H1 (cell line): ENCODE measurements at regions not wholly inside any gene's neighbourhood (a gene's known extent, or its start where the extent isn't known, plus 50 kb on each side); places are given as distances from the start of the nearest gene placed in this dataset.

Experiments used
- CTCF ChIA-PET: fragments of 300-600 bp; sonication (Branson Sonifier 250); formaldehyde crosslinking; loops from one replicate; lab custom pipeline; 2021; ENCODE audit not compliant: partially characterized antibody; lab: Charles Lee
- POLR2A ChIA-PET: fragments of 300-600 bp; sonication (Branson Sonifier 250); formaldehyde crosslinking; loops from one replicate; lab custom pipeline; 2021; ENCODE audit warnings: inconsistent platforms; ENCODE audit not compliant: partially characterized antibody; lab: Charles Lee
- DNase-seq, 2 experiments: peaks; one replicate each; pipeline versions ENCODE4 v3.0.0 to v3.0.0-alpha.2; 2010 to 2022; ENCODE audit warnings: low spot score in 2 of 2, low read depth in 1 of 2, mixed read lengths in 1 of 2
- FAIRE-seq: peaks from 2 replicates; lab custom pipeline; 2011; peaks lifted over from hg19 to GRCh38; lab: Jason Lieb, UNC
- H2AFZ ChIP-seq: 2 replicates; pipeline ENCODE4 v1.8.1; 2012; ENCODE audit warnings: low read length, inconsistent platforms
- H2AK5ac ChIP-seq: 2 replicates; pipeline ENCODE4 v1.6.1; 2013; ENCODE audit warnings: low read depth, low read length
- H2BK120ac ChIP-seq: replicated peaks from 2 replicates; pipeline ENCODE3; 2013; ENCODE audit warnings: low read depth, low read length, inconsistent platforms
- H2BK12ac ChIP-seq: 2 replicates; pipeline ENCODE4 v1.6.1; 2013; ENCODE audit warnings: low read depth, low read length
- H2BK15ac ChIP-seq: 2 replicates; pipeline ENCODE4 v1.6.1; 2013; ENCODE audit warnings: low read length
- H2BK20ac ChIP-seq: 2 replicates; pipeline ENCODE4 v1.6.1; 2013; ENCODE audit warnings: low read length
- H2BK5ac ChIP-seq: 2 replicates; pipeline ENCODE4 v1.6.1; 2013; ENCODE audit warnings: low read depth, low read length
- H3K14ac ChIP-seq: 2 replicates; pipeline ENCODE4 v1.6.1; 2013; ENCODE audit warnings: inconsistent platforms; ENCODE audit not compliant: insufficient read length
- H3K18ac ChIP-seq: 2 replicates; pipeline ENCODE4 v1.6.1; 2013; ENCODE audit warnings: low read length; ENCODE audit errors: extremely low read depth
- H3K23ac ChIP-seq: 2 replicates; pipeline ENCODE4 v1.6.1; 2013; ENCODE audit warnings: inconsistent platforms; ENCODE audit not compliant: insufficient read length
- H3K23me2 ChIP-seq: 2 replicates; pipeline ENCODE4 v1.6.1; 2013; ENCODE audit warnings: low read depth, low read length
- H3K27ac ChIP-seq: 2 replicates; pipeline ENCODE4 v1.6.1; 2011; ENCODE audit warnings: low read depth, low read length, inconsistent platforms
- H3K27me3 ChIP-seq, 4 experiments: replicated peaks in 1 of 4; 1 replicate in 1 of 4; 2 replicates in 3 of 4; pipeline versions ENCODE4 v1.6.1 to v1.8.1; 2011 to 2013; ENCODE audit warnings: low read length in 3 of 4, mild to moderate bottlenecking in 3 of 4, inconsistent platforms in 2 of 4, mixed read lengths in 2 of 4, moderate library complexity in 1 of 4; ENCODE audit not compliant: control insufficient read depth in 3 of 4, insufficient read depth in 3 of 4; ENCODE audit errors: extremely low read depth in 1 of 4
- H3K36me3 ChIP-seq, 4 experiments: 2 replicates each; pipeline versions ENCODE4 v1.6.1 to v1.8.1; 2011 to 2013; ENCODE audit warnings: mild to moderate bottlenecking in 4 of 4, low read length in 3 of 4, moderate library complexity in 2 of 4, control low read depth in 1 of 4, inconsistent platforms in 1 of 4; ENCODE audit not compliant: insufficient read depth in 4 of 4, control insufficient read depth in 2 of 4
- H3K4ac ChIP-seq: replicated peaks from 2 replicates; pipeline ENCODE3; 2013; ENCODE audit warnings: low read length, low read depth, mixed read lengths, inconsistent platforms; ENCODE audit not compliant: insufficient read length
- H3K4me1 ChIP-seq, 4 experiments: replicated peaks in 1 of 4; 1 replicate in 1 of 4; 2 replicates in 3 of 4; pipeline versions ENCODE4 v1.6.1 to v1.8.1; 2011 to 2013; ENCODE audit warnings: low read length in 3 of 4, inconsistent platforms in 2 of 4, mixed read lengths in 1 of 4; ENCODE audit not compliant: insufficient read depth in 4 of 4, control insufficient read depth in 3 of 4
- H3K4me2 ChIP-seq, 2 experiments: 2 replicates each; pipeline versions ENCODE4 v1.6.1 to v1.8.1; 2011 to 2013; ENCODE audit warnings: low read depth in 2 of 2, low read length in 2 of 2, control low read depth in 1 of 2, inconsistent platforms in 1 of 2, mild to moderate bottlenecking in 1 of 2; ENCODE audit not compliant: insufficient read depth in 1 of 2
- H3K4me3 ChIP-seq, 4 experiments: fragments of 200-600, 300-600 bp in 1 of 4; sonication (generic), shearing (Covaris generic), sonication (Bioruptor Twin) in 1 of 4; 2 replicates each; pipeline versions ENCODE4 v1.5.1 to v1.8.1; 2011 to 2016; ENCODE audit warnings: low read length in 4 of 4, low read depth in 3 of 4, control low read depth in 2 of 4, inconsistent platforms in 2 of 4, mild to moderate bottlenecking in 2 of 4, mixed read lengths in 1 of 4, moderate library complexity in 1 of 4; ENCODE audit not compliant: insufficient read depth in 2 of 4; ENCODE audit errors: extremely low read depth in 1 of 4
- H3K56ac ChIP-seq: replicated peaks from 2 replicates; pipeline ENCODE3; 2013; ENCODE audit warnings: low read depth, mild to moderate bottlenecking, mixed read lengths, low read length, inconsistent platforms; ENCODE audit not compliant: insufficient read length
- H3K79me1 ChIP-seq: 2 replicates; pipeline ENCODE4 v1.6.1; 2013; ENCODE audit warnings: low read depth, low read length, control low read depth
- H3K79me2 ChIP-seq, 2 experiments: 2 replicates each; pipeline versions ENCODE4 v1.6.1 to v1.8.1; 2012 to 2013; ENCODE audit warnings: low read length in 2 of 2, mild to moderate bottlenecking in 2 of 2, inconsistent platforms in 1 of 2; ENCODE audit not compliant: insufficient read depth in 2 of 2, control insufficient read depth in 1 of 2
- H3K9ac ChIP-seq, 4 experiments: replicated peaks in 1 of 4; 1 replicate in 1 of 4; 2 replicates in 3 of 4; pipeline versions ENCODE4 v1.6.1 to v1.8.1; 2011 to 2013; ENCODE audit warnings: low read depth in 3 of 4, low read length in 3 of 4, control low read depth in 2 of 4, mild to moderate bottlenecking in 2 of 4, moderate library complexity in 2 of 4, inconsistent platforms in 1 of 4; ENCODE audit errors: extremely low read depth in 1 of 4
- H3K9me3 ChIP-seq, 2 experiments: 2 replicates each; pipeline versions ENCODE4 v1.6.1 to v1.8.1; 2012 to 2013; ENCODE audit warnings: mild to moderate bottlenecking in 2 of 2, moderate library complexity in 2 of 2, control low read depth in 1 of 2, inconsistent platforms in 1 of 2, low read depth in 1 of 2, low read length in 1 of 2, mixed read lengths in 1 of 2; ENCODE audit not compliant: insufficient read depth in 2 of 2
- H4K20me1 ChIP-seq, 2 experiments: replicated peaks in 1 of 2; 2 replicates each; pipeline versions ENCODE3 to v1.8.1; 2011 to 2013; ENCODE audit warnings: inconsistent platforms in 2 of 2, low read length in 2 of 2, mild to moderate bottlenecking in 1 of 2; ENCODE audit not compliant: insufficient read depth in 2 of 2, control insufficient read depth in 1 of 2
- H4K5ac ChIP-seq: 2 replicates; pipeline ENCODE4 v1.6.1; 2013; ENCODE audit warnings: low read length, low read depth, mixed read lengths, inconsistent platforms; ENCODE audit not compliant: insufficient read length
- H4K8ac ChIP-seq: 2 replicates; pipeline ENCODE4 v1.8.0; 2013; ENCODE audit warnings: mild to moderate bottlenecking, moderate library complexity, low read length, inconsistent platforms; ENCODE audit not compliant: insufficient read depth; ENCODE audit errors: extremely low read depth
- H4K91ac ChIP-seq: replicated peaks from 2 replicates; pipeline ENCODE3; 2013; ENCODE audit warnings: low read length, mixed read lengths, inconsistent platforms; ENCODE audit not compliant: insufficient read length
- CTCF ChIP-seq, 3 experiments: IDR thresholded peaks; 1 replicate in 2 of 3; 2 replicates in 1 of 3; pipeline versions ENCODE4 v1.5.1 to v1.6.1; 2011; ENCODE audit warnings: low read length in 3 of 3, mild to moderate bottlenecking in 3 of 3, inconsistent platforms in 2 of 3, low read depth in 1 of 3, moderate library complexity in 1 of 3; ENCODE audit not compliant: insufficient read depth in 1 of 3; ENCODE audit errors: control extremely low read depth in 1 of 3
- GTF2F1 ChIP-seq: IDR thresholded peaks from 2 replicates; pipeline ENCODE4 v1.6.1; 2012; ENCODE audit warnings: low read depth, low read length, improper control_type of control experiment, borderline replicate concordance
- JUND ChIP-seq: IDR thresholded peaks from 2 replicates; pipeline ENCODE4 v1.6.1; 2011; ENCODE audit warnings: mild to moderate bottlenecking, improper control_type of control experiment, low read length
- PHF8 ChIP-seq: fragments of 200-600 bp; sonication (generic); conservative IDR thresholded peaks from 2 replicates; pipeline ENCODE4 v1.7.1; 2012; ENCODE audit warnings: low read depth, mild to moderate bottlenecking, inconsistent platforms, low read length, moderate library complexity
- SIX5 ChIP-seq: IDR thresholded peaks from 2 replicates; pipeline ENCODE4 v1.6.1; 2011; ENCODE audit warnings: mild to moderate bottlenecking, low read depth, low read length
- SUZ12 ChIP-seq: fragments of 200-600 bp; sonication (generic); IDR thresholded peaks from 2 replicates; pipeline ENCODE4 v1.6.1; 2012; ENCODE audit warnings: mild to moderate bottlenecking, inconsistent platforms, low read length, moderate library complexity, mixed read lengths
- TEAD4 ChIP-seq: IDR thresholded peaks from 2 replicates; pipeline ENCODE4 v1.6.1; 2012; ENCODE audit warnings: low read depth, low read length, inconsistent platforms, mixed read lengths
- WGBS, 2 experiments: shearing (Covaris generic) in 1 of 2; methylation state at CpG; one replicate each; pipeline versions ENCODE4 v1.1.6 to v1.1.7; 2013 to 2015; ENCODE audit warnings: low lambda C conversion rate in 2 of 2, mixed read lengths in 2 of 2, inconsistent platforms in 1 of 2, low coverage in 1 of 2, missing lambda C conversion rate in 1 of 2; ENCODE audit not compliant: insufficient replicate concordance in 2 of 2, insufficient coverage in 1 of 2, insufficient read length in 1 of 2; ENCODE audit errors: extremely low coverage in 1 of 2, missing lambda C conversion rate in 1 of 2; 5-methylcytosine and 5-hydroxymethylcytosine counted together

GRCh38 chr2:21484643-21485042 is 360.9 kb downstream of the TDRD15 start:
- H2AFZ ChIP-seq = no peak overlapping the region
- no peak overlapping the region for H4K5ac ChIP-seq
- H3K56ac ChIP-seq = no peak overlapping the region
- no peak overlapping the region for H4K8ac ChIP-seq
- no peak overlapping the region for H3K4me2 ChIP-seq
- H3K4ac ChIP-seq = no peak overlapping the region
- DNase-seq = no peak
- no peak overlapping the region for H3K18ac ChIP-seq
- WGBS, 2 experiments = 88% methylated on average over 8 of the region's 8 CpGs; no CpG with 5 or more reads in 1 of the 2 experiments
- H2BK5ac ChIP-seq = no peak overlapping the region
- no peaks in the 10 kb centered on the region for H3K27me3 ChIP-seq
- CTCF ChIA-PET = no interaction called here
- no peak overlapping the region for H3K27ac ChIP-seq
- TF ChIP-seq SIX5 (no peak), SUZ12 (no peak), GTF2F1 (no peak), TEAD4 (no peak), JUND (no peak), CTCF (IDR thresholded peaks at IDR 0.05; ENCODE audit: control extremely low read depth in 1 of 3, insufficient read depth in 1 of 3, low read depth in 1 of 3, low read length in 3 of 3) (no peak), PHF8 (no peak)
- peaks cover 0 to 3% (median 0%) of the 10 kb centered on the region in 4 experiments; a peak in 1 of 7 replicates for H3K4me1 ChIP-seq
- FAIRE-seq = no peak
- H2AK5ac ChIP-seq = no peak overlapping the region
- POLR2A ChIA-PET = no interaction called here
- H3K9ac ChIP-seq = no peak overlapping the region
- H3K23ac ChIP-seq = no peak overlapping the region
- H3K4me3 ChIP-seq = no peak overlapping the region
- H2BK15ac ChIP-seq = no peak overlapping the region
- no peak overlapping the region for H3K14ac ChIP-seq
- no peak overlapping the region for H4K91ac ChIP-seq
- no peaks in the 10 kb centered on the region for H3K79me1 ChIP-seq
- no peaks in the 10 kb centered on the region; the same call in 1 of the 2 replicates for H3K23me2 ChIP-seq
- no peaks in the 10 kb centered on the region for H3K9me3 ChIP-seq
- no peak overlapping the region for H2BK20ac ChIP-seq
- no peaks in the 10 kb centered on the region for H3K79me2 ChIP-seq
- H2BK12ac ChIP-seq = no peak overlapping the region
- H3K36me3 ChIP-seq = no peaks in the 10 kb centered on the region
- no peaks in the 10 kb centered on the region for H4K20me1 ChIP-seq
- no peak overlapping the region for H2BK120ac ChIP-seq
